H1 (cell line): ENCODE measurements at regions not wholly inside any gene's neighbourhood (a gene's known extent, or its start where the extent isn't known, plus 50 kb on each side); places are given as distances from the start of the nearest gene placed in this dataset.

Source experiments
- CTCF ChIA-PET: fragments of 300-600 bp; sonication (Branson Sonifier 250); formaldehyde crosslinking; loops from one replicate; lab custom pipeline; 2021; ENCODE audit not compliant: partially characterized antibody; lab: Charles Lee
- POLR2A ChIA-PET: fragments of 300-600 bp; sonication (Branson Sonifier 250); formaldehyde crosslinking; loops from one replicate; lab custom pipeline; 2021; ENCODE audit warnings: inconsistent platforms; ENCODE audit not compliant: partially characterized antibody; lab: Charles Lee
- DNase-seq, 2 experiments: peaks; one replicate each; pipeline versions ENCODE4 v3.0.0 to v3.0.0-alpha.2; 2010 to 2022; ENCODE audit warnings: low spot score in 2 of 2, low read depth in 1 of 2, mixed read lengths in 1 of 2
- FAIRE-seq: peaks from 2 replicates; lab custom pipeline; 2011; peaks lifted over from hg19 to GRCh38; lab: Jason Lieb, UNC
- H2AFZ ChIP-seq: 2 replicates; pipeline ENCODE4 v1.8.1; 2012; ENCODE audit warnings: low read length, inconsistent platforms
- H2AK5ac ChIP-seq: 2 replicates; pipeline ENCODE4 v1.6.1; 2013; ENCODE audit warnings: low read depth, low read length
- H2BK120ac ChIP-seq: replicated peaks from 2 replicates; pipeline ENCODE3; 2013; ENCODE audit warnings: low read depth, low read length, inconsistent platforms
- H2BK12ac ChIP-seq: 2 replicates; pipeline ENCODE4 v1.6.1; 2013; ENCODE audit warnings: low read depth, low read length
- H2BK15ac ChIP-seq: 2 replicates; pipeline ENCODE4 v1.6.1; 2013; ENCODE audit warnings: low read length
- H2BK20ac ChIP-seq: 2 replicates; pipeline ENCODE4 v1.6.1; 2013; ENCODE audit warnings: low read length
- H2BK5ac ChIP-seq: 2 replicates; pipeline ENCODE4 v1.6.1; 2013; ENCODE audit warnings: low read depth, low read length
- H3K14ac ChIP-seq: 2 replicates; pipeline ENCODE4 v1.6.1; 2013; ENCODE audit warnings: inconsistent platforms; ENCODE audit not compliant: insufficient read length
- H3K18ac ChIP-seq: 2 replicates; pipeline ENCODE4 v1.6.1; 2013; ENCODE audit warnings: low read length; ENCODE audit errors: extremely low read depth
- H3K23ac ChIP-seq: 2 replicates; pipeline ENCODE4 v1.6.1; 2013; ENCODE audit warnings: inconsistent platforms; ENCODE audit not compliant: insufficient read length
- H3K23me2 ChIP-seq: 2 replicates; pipeline ENCODE4 v1.6.1; 2013; ENCODE audit warnings: low read depth, low read length
- H3K27ac ChIP-seq: 2 replicates; pipeline ENCODE4 v1.6.1; 2011; ENCODE audit warnings: low read depth, low read length, inconsistent platforms
- H3K27me3 ChIP-seq, 4 experiments: replicated peaks in 1 of 4; 1 replicate in 1 of 4; 2 replicates in 3 of 4; pipeline versions ENCODE4 v1.6.1 to v1.8.1; 2011 to 2013; ENCODE audit warnings: low read length in 3 of 4, mild to moderate bottlenecking in 3 of 4, inconsistent platforms in 2 of 4, mixed read lengths in 2 of 4, moderate library complexity in 1 of 4; ENCODE audit not compliant: control insufficient read depth in 3 of 4, insufficient read depth in 3 of 4; ENCODE audit errors: extremely low read depth in 1 of 4
- H3K36me3 ChIP-seq, 4 experiments: 2 replicates each; pipeline versions ENCODE4 v1.6.1 to v1.8.1; 2011 to 2013; ENCODE audit warnings: mild to moderate bottlenecking in 4 of 4, low read length in 3 of 4, moderate library complexity in 2 of 4, control low read depth in 1 of 4, inconsistent platforms in 1 of 4; ENCODE audit not compliant: insufficient read depth in 4 of 4, control insufficient read depth in 2 of 4
- H3K4ac ChIP-seq: replicated peaks from 2 replicates; pipeline ENCODE3; 2013; ENCODE audit warnings: low read length, low read depth, mixed read lengths, inconsistent platforms; ENCODE audit not compliant: insufficient read length
- H3K4me1 ChIP-seq, 4 experiments: replicated peaks in 1 of 4; 1 replicate in 1 of 4; 2 replicates in 3 of 4; pipeline versions ENCODE4 v1.6.1 to v1.8.1; 2011 to 2013; ENCODE audit warnings: low read length in 3 of 4, inconsistent platforms in 2 of 4, mixed read lengths in 1 of 4; ENCODE audit not compliant: insufficient read depth in 4 of 4, control insufficient read depth in 3 of 4
- H3K4me2 ChIP-seq, 2 experiments: 2 replicates each; pipeline versions ENCODE4 v1.6.1 to v1.8.1; 2011 to 2013; ENCODE audit warnings: low read depth in 2 of 2, low read length in 2 of 2, control low read depth in 1 of 2, inconsistent platforms in 1 of 2, mild to moderate bottlenecking in 1 of 2; ENCODE audit not compliant: insufficient read depth in 1 of 2
- H3K4me3 ChIP-seq, 4 experiments: fragments of 200-600, 300-600 bp in 1 of 4; sonication (generic), shearing (Covaris generic), sonication (Bioruptor Twin) in 1 of 4; 2 replicates each; pipeline versions ENCODE4 v1.5.1 to v1.8.1; 2011 to 2016; ENCODE audit warnings: low read length in 4 of 4, low read depth in 3 of 4, control low read depth in 2 of 4, inconsistent platforms in 2 of 4, mild to moderate bottlenecking in 2 of 4, mixed read lengths in 1 of 4, moderate library complexity in 1 of 4; ENCODE audit not compliant: insufficient read depth in 2 of 4; ENCODE audit errors: extremely low read depth in 1 of 4
- H3K56ac ChIP-seq: replicated peaks from 2 replicates; pipeline ENCODE3; 2013; ENCODE audit warnings: low read depth, mild to moderate bottlenecking, mixed read lengths, low read length, inconsistent platforms; ENCODE audit not compliant: insufficient read length
- H3K79me1 ChIP-seq: 2 replicates; pipeline ENCODE4 v1.6.1; 2013; ENCODE audit warnings: low read depth, low read length, control low read depth
- H3K79me2 ChIP-seq, 2 experiments: 2 replicates each; pipeline versions ENCODE4 v1.6.1 to v1.8.1; 2012 to 2013; ENCODE audit warnings: low read length in 2 of 2, mild to moderate bottlenecking in 2 of 2, inconsistent platforms in 1 of 2; ENCODE audit not compliant: insufficient read depth in 2 of 2, control insufficient read depth in 1 of 2
- H3K9ac ChIP-seq, 4 experiments: replicated peaks in 1 of 4; 1 replicate in 1 of 4; 2 replicates in 3 of 4; pipeline versions ENCODE4 v1.6.1 to v1.8.1; 2011 to 2013; ENCODE audit warnings: low read depth in 3 of 4, low read length in 3 of 4, control low read depth in 2 of 4, mild to moderate bottlenecking in 2 of 4, moderate library complexity in 2 of 4, inconsistent platforms in 1 of 4; ENCODE audit errors: extremely low read depth in 1 of 4
- H3K9me3 ChIP-seq, 2 experiments: 2 replicates each; pipeline versions ENCODE4 v1.6.1 to v1.8.1; 2012 to 2013; ENCODE audit warnings: mild to moderate bottlenecking in 2 of 2, moderate library complexity in 2 of 2, control low read depth in 1 of 2, inconsistent platforms in 1 of 2, low read depth in 1 of 2, low read length in 1 of 2, mixed read lengths in 1 of 2; ENCODE audit not compliant: insufficient read depth in 2 of 2
- H4K20me1 ChIP-seq, 2 experiments: replicated peaks in 1 of 2; 2 replicates each; pipeline versions ENCODE3 to v1.8.1; 2011 to 2013; ENCODE audit warnings: inconsistent platforms in 2 of 2, low read length in 2 of 2, mild to moderate bottlenecking in 1 of 2; ENCODE audit not compliant: insufficient read depth in 2 of 2, control insufficient read depth in 1 of 2
- H4K5ac ChIP-seq: 2 replicates; pipeline ENCODE4 v1.6.1; 2013; ENCODE audit warnings: low read length, low read depth, mixed read lengths, inconsistent platforms; ENCODE audit not compliant: insufficient read length
- H4K8ac ChIP-seq: 2 replicates; pipeline ENCODE4 v1.8.0; 2013; ENCODE audit warnings: mild to moderate bottlenecking, moderate library complexity, low read length, inconsistent platforms; ENCODE audit not compliant: insufficient read depth; ENCODE audit errors: extremely low read depth
- H4K91ac ChIP-seq: replicated peaks from 2 replicates; pipeline ENCODE3; 2013; ENCODE audit warnings: low read length, mixed read lengths, inconsistent platforms; ENCODE audit not compliant: insufficient read length
- POLR2A ChIP-seq, 2 experiments: IDR thresholded peaks; 1 replicate in 1 of 2; 2 replicates in 1 of 2; pipeline ENCODE4 v1.6.1; 2011; ENCODE audit warnings: low read depth in 2 of 2, low read length in 2 of 2, mild to moderate bottlenecking in 2 of 2; ENCODE audit errors: control extremely low read depth in 1 of 2
- POLR2AphosphoS5 ChIP-seq: IDR thresholded peaks from 2 replicates; pipeline ENCODE4 v1.6.1; 2011; ENCODE audit warnings: low read depth, low read length
- RNF2 ChIP-seq: fragments of 200-900, 300-1000 bp; sonication (generic); IDR thresholded peaks from 2 replicates; pipeline ENCODE4 v1.7.1; 2016; ENCODE audit warnings: borderline replicate concordance, low read depth, mild to moderate bottlenecking, antibody characterized with exemption, low read length; ENCODE audit not compliant: poor library complexity, severe bottlenecking; ENCODE audit errors: missing control alignments
- SAP30 ChIP-seq: fragments of 300-600 bp; sonication (generic); IDR thresholded peaks from 2 replicates; pipeline ENCODE4 v1.7.1; 2012; ENCODE audit warnings: low read length, moderate library complexity, mild to moderate bottlenecking, inconsistent platforms; ENCODE audit not compliant: insufficient read depth, insufficient replicate concordance
- SP4 ChIP-seq: IDR thresholded peaks from 2 replicates; pipeline ENCODE4 v1.6.1; 2012; ENCODE audit warnings: low read length, inconsistent platforms
- WGBS, 2 experiments: shearing (Covaris generic) in 1 of 2; methylation state at CpG; one replicate each; pipeline versions ENCODE4 v1.1.6 to v1.1.7; 2013 to 2015; ENCODE audit warnings: low lambda C conversion rate in 2 of 2, mixed read lengths in 2 of 2, inconsistent platforms in 1 of 2, low coverage in 1 of 2, missing lambda C conversion rate in 1 of 2; ENCODE audit not compliant: insufficient replicate concordance in 2 of 2, insufficient coverage in 1 of 2, insufficient read length in 1 of 2; ENCODE audit errors: extremely low coverage in 1 of 2, missing lambda C conversion rate in 1 of 2; 5-methylcytosine and 5-hydroxymethylcytosine counted together

DNA sequence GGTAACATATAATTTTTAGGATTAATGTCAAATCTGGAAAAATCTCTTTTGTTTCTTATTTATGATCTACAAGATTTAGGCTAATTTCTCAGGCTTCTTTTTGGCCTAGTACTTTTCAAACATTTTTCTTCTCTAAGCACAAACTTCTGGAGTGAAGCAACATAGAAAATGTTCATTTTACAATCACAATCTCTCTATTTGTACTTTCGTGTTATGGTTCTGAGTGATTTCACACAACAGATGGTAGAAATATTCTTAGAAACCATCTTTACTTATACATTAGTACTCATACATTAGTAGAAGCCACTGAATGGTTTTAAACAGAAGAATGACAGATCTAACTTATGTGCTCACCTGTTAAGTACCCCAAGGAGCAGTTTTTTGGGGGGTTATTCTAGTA lies 106.3 kb upstream of the ANO3 start:
- H3K23ac ChIP-seq: no peak overlapping the region
- H3K4me1 ChIP-seq: no peaks in the 10 kb centered on the region
- no peak overlapping the region for H3K14ac ChIP-seq
- no peak overlapping the region for H2BK12ac ChIP-seq
- no peaks in the 10 kb centered on the region for H3K27me3 ChIP-seq
- H3K18ac ChIP-seq: no peak overlapping the region
- no peaks in the 10 kb centered on the region for H4K20me1 ChIP-seq
- no peak overlapping the region for H2AK5ac ChIP-seq
- no peak for FAIRE-seq
- no peaks in the 10 kb centered on the region for H3K23me2 ChIP-seq
- H2BK20ac ChIP-seq: no peak overlapping the region
- no peak overlapping the region for H3K27ac ChIP-seq
- H4K5ac ChIP-seq: no peak overlapping the region
- H3K4ac ChIP-seq: no peak overlapping the region
- peaks cover 10 to 16% of the 10 kb centered on the region in 2 experiments for H3K9me3 ChIP-seq
- 83% methylated on average over 1 of the region's 1 CpG; no CpG with 5 or more reads in 1 of the 2 experiments for WGBS, 2 experiments
- no peak overlapping the region for H3K4me2 ChIP-seq
- TF ChIP-seq POLR2AphosphoS5 (no peak), SAP30 (no peak), POLR2A (IDR thresholded peaks at IDR 0.05; ENCODE audit: control extremely low read depth in 1 of 2, low read depth in 2 of 2, low read length in 2 of 2) (no peak), RNF2 (no peak), SP4 (no peak)
- TF ChIP-seq, all 59 proteins: peak for 0
- Histone ChIP-seq H3K79me2 (no peaks in the 10 kb centered on the region), H2BK120ac (no peak overlapping the region), H3K9ac (no peak overlapping the region), H2BK5ac (no peak overlapping the region), H2BK15ac (no peak overlapping the region), H2AFZ (no peak overlapping the region), H3K56ac (no peak overlapping the region), H3K79me1 (no peaks in the 10 kb centered on the region), H4K8ac (no peak overlapping the region), H4K91ac (no peak overlapping the region), H3K4me3 (no peak overlapping the region), H3K36me3 (no peaks in the 10 kb centered on the region)
- ChIA-PET CTCF (interaction anchor here (1.8 kb wide), 1 partner anchor 244 kb away, joined by 6 read pairs; no protein-coding TSS in a partner anchor), POLR2A (no interaction called here)
- DNase-seq: no peak
